HepG2 (cell line): ENCODE measurements at regions not wholly inside any gene's neighbourhood (a gene's known extent, or its start where the extent isn't known, plus 50 kb on each side); places are given as distances from the start of the nearest gene placed in this dataset.

Source experiments
- ASH2L ChIP-seq: fragments of 300-600, 200-600 bp; sonication (generic); IDR thresholded peaks from 2 replicates; pipeline ENCODE4 v1.7.0; 2017; ENCODE audit warnings: low read depth, mild to moderate bottlenecking, moderate library complexity, mixed read lengths, low read length; ENCODE audit not compliant: insufficient read length
- NR2F1 ChIP-seq, 2 experiments: fragments of 450-650 bp in 1 of 2; formaldehyde crosslinking in 1 of 2; IDR thresholded peaks; 2 replicates each; pipeline versions ENCODE4 v1.5.0 to v1.6.1; 2016 to 2020; ENCODE audit warnings: mild to moderate bottlenecking in 1 of 2, missing compliant biosample characterization in 1 of 2, missing genetic modification reagents in 1 of 2, moderate library complexity in 1 of 2
- SOX6 ChIP-seq, 2 experiments: fragments of 450-650 bp in 1 of 2; sonication (generic) in 1 of 2; formaldehyde crosslinking in 1 of 2; IDR thresholded peaks; 2 replicates each; pipeline versions ENCODE4 v1.4.0 to v1.6.1; 2017 to 2020; ENCODE audit warnings: antibody characterized with exemption in 1 of 2, mild to moderate bottlenecking in 1 of 2, missing genetic modification reagents in 1 of 2
- ZBTB38 ChIP-seq: sonication (generic); formaldehyde crosslinking; IDR thresholded peaks from 2 replicates; pipeline ENCODE4 v1.5.1; 2020; ENCODE audit warnings: mild to moderate bottlenecking, missing genetic modification reagents
- TF ChIP-seq, protein P1 (sequence below): sonication (generic); formaldehyde crosslinking; IDR thresholded peaks from 2 replicates; pipeline ENCODE4 v1.5.1; 2020; ENCODE audit warnings: missing genetic modification reagents, mild to moderate bottlenecking, borderline replicate concordance
- TF ChIP-seq, protein P2 (sequence below): sonication (generic); formaldehyde crosslinking; IDR thresholded peaks from 2 replicates; pipeline ENCODE4 v1.4.0; 2020; ENCODE audit warnings: missing genetic modification reagents, mild to moderate bottlenecking, borderline replicate concordance
- TF ChIP-seq, protein P3 (sequence below): IDR thresholded peaks from 2 replicates; pipeline ENCODE4 v1.6.1; 2018; ENCODE audit warnings: missing genetic modification reagents

DNA sequence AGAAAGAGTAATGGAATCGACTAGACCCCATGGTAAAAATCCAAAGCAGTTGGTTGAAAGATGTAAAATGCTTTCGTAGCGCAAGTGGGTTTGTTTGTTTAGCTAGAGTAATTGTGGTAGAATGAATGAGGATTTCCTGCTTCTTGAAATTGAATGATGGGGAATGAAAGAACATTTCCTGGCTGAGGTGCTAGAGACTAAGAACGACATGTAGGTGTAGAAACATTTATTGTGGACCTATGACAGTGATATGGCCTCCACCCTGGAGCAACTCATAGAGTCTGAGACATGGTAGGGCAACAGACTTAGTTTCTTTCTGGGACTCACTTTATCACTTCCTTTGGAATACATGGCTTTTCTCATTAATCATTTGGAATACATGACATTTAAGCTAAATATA lies 467.6 kb upstream of the CFAP20DC start (continued):
- TF ChIP-seq, protein P1, sequence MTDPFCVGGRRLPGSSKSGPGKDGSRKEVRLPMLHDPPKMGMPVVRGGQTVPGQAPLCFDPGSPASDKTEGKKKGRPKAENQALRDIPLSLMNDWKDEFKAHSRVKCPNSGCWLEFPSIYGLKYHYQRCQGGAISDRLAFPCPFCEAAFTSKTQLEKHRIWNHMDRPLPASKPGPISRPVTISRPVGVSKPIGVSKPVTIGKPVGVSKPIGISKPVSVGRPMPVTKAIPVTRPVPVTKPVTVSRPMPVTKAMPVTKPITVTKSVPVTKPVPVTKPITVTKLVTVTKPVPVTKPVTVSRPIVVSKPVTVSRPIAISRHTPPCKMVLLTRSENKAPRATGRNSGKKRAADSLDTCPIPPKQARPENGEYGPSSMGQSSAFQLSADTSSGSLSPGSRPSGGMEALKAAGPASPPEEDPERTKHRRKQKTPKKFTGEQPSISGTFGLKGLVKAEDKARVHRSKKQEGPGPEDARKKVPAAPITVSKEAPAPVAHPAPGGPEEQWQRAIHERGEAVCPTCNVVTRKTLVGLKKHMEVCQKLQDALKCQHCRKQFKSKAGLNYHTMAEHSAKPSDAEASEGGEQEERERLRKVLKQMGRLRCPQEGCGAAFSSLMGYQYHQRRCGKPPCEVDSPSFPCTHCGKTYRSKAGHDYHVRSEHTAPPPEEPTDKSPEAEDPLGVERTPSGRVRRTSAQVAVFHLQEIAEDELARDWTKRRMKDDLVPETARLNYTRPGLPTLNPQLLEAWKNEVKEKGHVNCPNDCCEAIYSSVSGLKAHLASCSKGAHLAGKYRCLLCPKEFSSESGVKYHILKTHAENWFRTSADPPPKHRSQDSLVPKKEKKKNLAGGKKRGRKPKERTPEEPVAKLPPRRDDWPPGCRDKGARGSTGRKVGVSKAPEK (CRISPR knock-in tag) = no peak
- TF ChIP-seq, protein P2, sequence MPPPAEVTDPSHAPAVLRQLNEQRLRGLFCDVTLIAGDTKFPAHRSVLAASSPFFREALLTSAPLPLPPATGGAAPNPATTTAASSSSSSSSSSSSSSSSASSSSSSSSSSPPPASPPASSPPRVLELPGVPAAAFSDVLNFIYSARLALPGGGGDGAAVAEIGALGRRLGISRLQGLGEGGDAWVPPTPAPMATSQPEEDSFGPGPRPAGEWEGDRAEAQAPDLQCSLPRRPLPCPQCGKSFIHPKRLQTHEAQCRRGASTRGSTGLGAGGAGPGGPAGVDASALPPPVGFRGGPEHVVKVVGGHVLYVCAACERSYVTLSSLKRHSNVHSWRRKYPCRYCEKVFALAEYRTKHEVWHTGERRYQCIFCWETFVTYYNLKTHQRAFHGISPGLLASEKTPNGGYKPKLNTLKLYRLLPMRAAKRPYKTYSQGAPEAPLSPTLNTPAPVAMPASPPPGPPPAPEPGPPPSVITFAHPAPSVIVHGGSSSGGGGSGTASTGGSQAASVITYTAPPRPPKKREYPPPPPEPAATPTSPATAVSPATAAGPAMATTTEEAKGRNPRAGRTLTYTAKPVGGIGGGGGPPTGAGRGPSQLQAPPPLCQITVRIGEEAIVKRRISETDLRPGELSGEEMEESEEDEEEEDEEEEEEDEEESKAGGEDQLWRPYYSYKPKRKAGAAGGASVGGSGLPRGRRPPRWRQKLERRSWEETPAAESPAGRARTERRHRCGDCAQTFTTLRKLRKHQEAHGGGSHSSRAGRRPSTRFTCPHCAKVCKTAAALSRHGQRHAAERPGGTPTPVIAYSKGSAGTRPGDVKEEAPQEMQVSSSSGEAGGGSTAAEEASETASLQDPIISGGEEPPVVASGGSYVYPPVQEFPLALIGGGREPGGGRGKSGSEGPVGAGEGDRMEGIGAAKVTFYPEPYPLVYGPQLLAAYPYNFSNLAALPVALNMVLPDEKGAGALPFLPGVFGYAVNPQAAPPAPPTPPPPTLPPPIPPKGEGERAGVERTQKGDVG (CRISPR knock-in tag) = no peak
- TF ChIP-seq ASH2L = no peak
- TF ChIP-seq, protein P3, sequence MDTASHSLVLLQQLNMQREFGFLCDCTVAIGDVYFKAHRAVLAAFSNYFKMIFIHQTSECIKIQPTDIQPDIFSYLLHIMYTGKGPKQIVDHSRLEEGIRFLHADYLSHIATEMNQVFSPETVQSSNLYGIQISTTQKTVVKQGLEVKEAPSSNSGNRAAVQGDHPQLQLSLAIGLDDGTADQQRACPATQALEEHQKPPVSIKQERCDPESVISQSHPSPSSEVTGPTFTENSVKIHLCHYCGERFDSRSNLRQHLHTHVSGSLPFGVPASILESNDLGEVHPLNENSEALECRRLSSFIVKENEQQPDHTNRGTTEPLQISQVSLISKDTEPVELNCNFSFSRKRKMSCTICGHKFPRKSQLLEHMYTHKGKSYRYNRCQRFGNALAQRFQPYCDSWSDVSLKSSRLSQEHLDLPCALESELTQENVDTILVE (CRISPR knock-in tag) = no peak
- TF ChIP-seq SOX6 (IDR thresholded peaks at IDR 0.05) = no peak
- no peak for TF ChIP-seq SOX6 (CRISPR knock-in tag; IDR thresholded peaks at IDR 0.05)
- TF ChIP-seq ZBTB38 = no peak
- TF ChIP-seq NR2F1 (CRISPR knock-in tag; IDR thresholded peaks at IDR 0.05) = no peak
- TF ChIP-seq, all 625 proteins: peak for 0
